Thyroid gland (tissue), 4 donors: ENCODE measurements at regions not wholly inside any gene's neighbourhood (a gene's known extent, or its start where the extent isn't known, plus 50 kb on each side); places are given as distances from the start of the nearest gene placed in this dataset.

Source experiments
- DNase-seq, 2 donors: peaks; one replicate each; pipeline ENCODE4 v3.0.0-alpha.2; 2019
- H3K27ac ChIP-seq, 3 donors: fragments of 200-600 bp; sonication (generic); 1 replicate in 2 of 3; 2 replicates in 1 of 3; pipeline ENCODE4 v1.5.1; 2016 to 2019; ENCODE audit warnings: mild to moderate bottlenecking in 1 of 3, moderate library complexity in 1 of 3
- H3K27me3 ChIP-seq: fragments of 200-600 bp; sonication (generic); one replicate; pipeline ENCODE4 v1.5.1; 2019
- H3K36me3 ChIP-seq, 2 donors: fragments of 200-600 bp; sonication (generic); one replicate each; pipeline ENCODE4 v1.5.1; 2016 to 2019
- H3K4me1 ChIP-seq, 2 donors: fragments of 200-600 bp; sonication (generic); one replicate each; pipeline ENCODE4 v1.5.1; 2017 to 2019
- H3K4me3 ChIP-seq, 3 donors: fragments of 200-600 bp; sonication (generic); replicated peaks in 1 of 3; 1 replicate in 2 of 3; 2 replicates in 1 of 3; pipeline ENCODE4 v1.5.1; 2016; ENCODE audit warnings: mild to moderate bottlenecking in 1 of 3
- H3K9me3 ChIP-seq: fragments of 200-600 bp; sonication (generic); one replicate; pipeline ENCODE4 v1.5.1; 2017
- CTCF ChIP-seq, 6 experiments: fragments of 200-600 bp in 3 of 6; fragments of 450-650 bp in 3 of 6; sonication (generic) in 3 of 6; IDR thresholded peaks; one replicate each; pipeline ENCODE4 v1.5.1; 2016 to 2019; ENCODE audit warnings: antibody characterized with exemption in 6 of 6, mild to moderate bottlenecking in 2 of 6, inconsistent platforms in 1 of 6, moderate library complexity in 1 of 6
- POLR2A ChIP-seq, 2 donors: fragments of 450-650 bp; IDR thresholded peaks; one replicate each; pipeline ENCODE4 v1.6.1; 2017; ENCODE audit warnings: antibody characterized with exemption in 2 of 2, mild to moderate bottlenecking in 2 of 2, moderate library complexity in 1 of 2
- WGBS, 2 donors: methylation state at CpG; one replicate each; pipeline ENCODE4 v1.1.5; 2017; 5-methylcytosine and 5-hydroxymethylcytosine counted together
- intact Hi-C: fragments of 100-400 bp; cut with DNase I; formaldehyde crosslinking; loops from one replicate; pipeline ENCODE4 v1.15.1; 2023

GRCh38 chr16:73288520-73288919 is 240.6 kb upstream of the ZFHX3 start:
- WGBS, 2 donors, result 93% methylated on average over 21 of the region's 21 CpGs
- no peak overlapping the region for H3K27ac ChIP-seq
- H3K9me3 ChIP-seq, result no peaks in the 10 kb centered on the region
- H3K36me3 ChIP-seq, result no peaks in the 10 kb centered on the region
- no peaks in the 10 kb centered on the region for H3K27me3 ChIP-seq
- H3K4me1 ChIP-seq, result no peaks in the 10 kb centered on the region
- TF ChIP-seq CTCF (IDR thresholded peaks at IDR 0.05), result no peak
- no peak for TF ChIP-seq POLR2A (IDR thresholded peaks at IDR 0.05)
- DNase-seq, result no peak
- intact Hi-C loops, result no loop called here
- H3K4me3 ChIP-seq, result no peak overlapping the region

- Histone ChIP-seq H3K27ac (no peak overlapping the region), H3K9me3 (no peaks in the 10 kb centered on the region), H3K4me3 (no peak overlapping the region), H3K4me1 (no peaks in the 10 kb centered on the region), H3K36me3 (no peaks in the 10 kb centered on the region), H3K27me3 (no peaks in the 10 kb centered on the region)
- intact Hi-C loops, result no loop called here
- WGBS, 2 donors, result 68 to 72% methylated on average over 9 to 10 of the region's 10 CpGs
- TF ChIP-seq POLR2A (IDR thresholded peaks at IDR 0.05) (no peak), CTCF (IDR thresholded peaks at IDR 0.05) (no peak)
- no peak for DNase-seq
Observed at GRCh38 chr16:73287859-73288405, 240.0 kb upstream of the ZFHX3 start.

DNA sequence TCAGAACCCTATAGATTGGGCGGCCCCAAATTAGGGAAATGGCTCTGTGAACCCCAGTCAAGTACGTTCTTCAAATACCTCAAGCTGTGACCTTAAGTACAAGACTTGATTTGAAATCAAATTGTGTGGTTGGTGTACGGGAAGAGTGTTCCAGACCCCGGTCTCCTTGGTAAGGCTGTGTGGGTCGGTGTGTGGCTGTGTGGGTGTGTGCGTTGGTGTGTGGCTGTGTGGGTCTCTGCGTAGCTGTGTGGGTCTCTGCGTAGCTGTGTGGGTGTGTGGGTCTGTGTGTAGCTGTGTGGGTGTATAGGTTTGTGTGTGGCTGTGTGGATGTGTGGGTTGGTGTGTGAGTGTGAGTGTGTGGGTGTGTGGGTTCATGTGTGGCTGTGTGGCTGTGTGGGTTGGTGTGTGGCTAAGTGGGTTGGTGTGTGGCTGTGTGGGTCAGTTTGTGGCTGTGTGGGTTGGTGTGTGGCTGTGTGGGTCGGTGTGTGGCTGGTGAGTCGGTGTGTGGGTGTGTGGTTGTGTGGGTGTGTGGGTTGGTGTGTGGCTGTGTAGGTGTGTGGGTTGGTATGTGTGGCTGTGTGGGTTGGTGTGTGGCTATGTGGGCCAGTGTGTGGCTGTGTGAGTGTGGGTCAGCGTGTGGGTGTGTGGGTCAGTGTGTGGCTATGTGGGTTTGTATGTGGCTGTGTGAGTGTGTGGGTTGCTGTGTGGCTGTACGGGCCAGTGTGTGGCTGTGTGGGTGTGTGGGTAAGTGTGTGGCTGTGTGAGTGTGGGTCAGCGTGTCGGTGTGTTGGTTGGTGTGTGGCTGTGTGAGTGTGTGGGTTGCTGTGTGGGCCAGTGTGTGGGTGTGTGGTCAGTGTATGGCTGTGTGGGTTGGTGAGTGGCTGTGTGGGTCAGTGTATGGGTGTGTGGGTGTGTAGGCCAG is 238.7 kb upstream of the ZFHX3 start:
- Histone ChIP-seq H3K4me1 (no peaks in the 10 kb centered on the region), H3K27me3 (no peaks in the 10 kb centered on the region), H3K4me3 (no peak overlapping the region), H3K27ac (no peak overlapping the region), H3K36me3 (no peaks in the 10 kb centered on the region), H3K9me3 (no peaks in the 10 kb centered on the region)
- 84 to 86% methylated on average over 14 of the region's 14 CpGs for WGBS, 2 donors
- intact Hi-C loops, result no loop called here
- no peak for DNase-seq
- TF ChIP-seq CTCF (IDR thresholded peaks at IDR 0.05), result no peak
- no peak for TF ChIP-seq POLR2A (IDR thresholded peaks at IDR 0.05)

DNA sequence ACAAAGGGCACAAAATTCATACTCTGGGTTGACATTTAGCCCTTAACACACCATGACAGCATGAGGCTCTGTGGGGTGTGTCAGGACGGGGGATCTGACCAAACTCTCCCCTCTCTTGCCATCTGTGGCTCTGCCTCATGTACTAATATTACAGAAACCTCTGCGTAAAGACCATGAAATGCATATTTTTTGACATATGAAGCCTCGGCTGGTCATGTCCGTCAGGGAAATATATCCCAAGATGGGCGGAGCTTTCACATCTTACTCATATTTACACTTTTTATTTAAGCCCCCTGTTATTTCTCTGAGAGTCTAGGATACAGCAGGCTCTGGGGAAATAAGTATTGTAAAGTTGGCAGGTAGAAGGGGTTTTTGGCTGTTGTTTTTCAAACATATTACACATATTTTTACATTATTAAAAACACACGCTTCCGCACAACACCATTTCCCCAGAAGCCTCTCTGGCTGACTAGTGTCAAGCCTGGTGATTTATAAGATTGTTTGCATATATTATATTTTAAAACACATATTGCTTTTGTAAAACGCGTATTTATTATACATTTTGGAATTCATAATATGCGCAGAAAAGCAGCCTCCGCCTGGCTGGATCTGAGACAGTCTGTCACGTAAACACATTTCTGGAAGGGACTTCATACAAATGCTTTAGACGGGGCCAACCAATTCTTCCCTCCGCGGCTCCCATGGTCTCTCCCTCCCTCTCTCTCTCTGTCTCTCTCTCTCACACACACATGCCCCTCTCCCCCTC is 237.7 kb upstream of the ZFHX3 start:
- no peaks in the 10 kb centered on the region for H3K9me3 ChIP-seq
- TF ChIP-seq POLR2A (IDR thresholded peaks at IDR 0.05) (no peak), CTCF (IDR thresholded peaks at IDR 0.05) (no peak)
- no peaks in the 10 kb centered on the region for H3K27me3 ChIP-seq
- 74 to 81% methylated on average over 15 of the region's 15 CpGs for WGBS, 2 donors
- H3K4me1 ChIP-seq, result no peaks in the 10 kb centered on the region
- intact Hi-C loops, result no loop called here
- H3K27ac ChIP-seq, result no peak overlapping the region
- DNase-seq, result no peak
- H3K4me3 ChIP-seq, result no peak overlapping the region
- no peaks in the 10 kb centered on the region for H3K36me3 ChIP-seq
